ENCODE measurements at regions not wholly inside any gene's neighbourhood (a gene's known extent, or its start where the extent isn't known, plus 50 kb on each side); places are given as distances from the start of the nearest gene placed in this dataset.

DNA sequence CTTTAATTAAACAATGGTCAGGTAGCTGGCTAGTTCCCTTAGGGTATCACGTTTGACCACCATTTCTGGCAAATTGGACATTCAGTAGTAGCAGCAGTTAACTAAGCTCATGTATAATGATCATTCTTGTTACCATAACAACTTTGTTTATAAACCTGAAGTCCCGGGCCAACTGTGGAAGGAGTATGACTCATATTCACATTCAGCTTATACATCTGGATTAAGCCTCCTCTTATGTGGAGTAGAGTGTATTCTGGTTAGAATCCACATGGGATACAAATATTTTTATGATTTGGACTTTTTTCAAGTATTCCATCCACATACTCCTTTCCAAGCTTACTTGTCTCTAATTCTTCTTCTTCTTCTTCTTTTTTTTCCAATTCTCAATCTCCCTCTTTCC lies 70.3 kb upstream of the ZSWIM2 start:
- no peak overlapping the region for H3K27ac ChIP-seq
- 22 to 34% methylated on average over 2 of the region's 2 CpGs for WGBS, 2 donors
- no peaks in the 10 kb centered on the region for H3K4me1 ChIP-seq
- no peaks in the 10 kb centered on the region for H3K9me3 ChIP-seq
- no peaks in the 10 kb centered on the region for H3K27me3 ChIP-seq
- H3K36me3 ChIP-seq, result no peaks in the 10 kb centered on the region
- TF ChIP-seq POLR2A (IDR thresholded peaks at IDR 0.05) (no peak), EP300 (IDR thresholded peaks at IDR 0.05) (no peak), POLR2AphosphoS5 (IDR thresholded peaks at IDR 0.05) (no peak)
- TF ChIP-seq, protein P1, sequence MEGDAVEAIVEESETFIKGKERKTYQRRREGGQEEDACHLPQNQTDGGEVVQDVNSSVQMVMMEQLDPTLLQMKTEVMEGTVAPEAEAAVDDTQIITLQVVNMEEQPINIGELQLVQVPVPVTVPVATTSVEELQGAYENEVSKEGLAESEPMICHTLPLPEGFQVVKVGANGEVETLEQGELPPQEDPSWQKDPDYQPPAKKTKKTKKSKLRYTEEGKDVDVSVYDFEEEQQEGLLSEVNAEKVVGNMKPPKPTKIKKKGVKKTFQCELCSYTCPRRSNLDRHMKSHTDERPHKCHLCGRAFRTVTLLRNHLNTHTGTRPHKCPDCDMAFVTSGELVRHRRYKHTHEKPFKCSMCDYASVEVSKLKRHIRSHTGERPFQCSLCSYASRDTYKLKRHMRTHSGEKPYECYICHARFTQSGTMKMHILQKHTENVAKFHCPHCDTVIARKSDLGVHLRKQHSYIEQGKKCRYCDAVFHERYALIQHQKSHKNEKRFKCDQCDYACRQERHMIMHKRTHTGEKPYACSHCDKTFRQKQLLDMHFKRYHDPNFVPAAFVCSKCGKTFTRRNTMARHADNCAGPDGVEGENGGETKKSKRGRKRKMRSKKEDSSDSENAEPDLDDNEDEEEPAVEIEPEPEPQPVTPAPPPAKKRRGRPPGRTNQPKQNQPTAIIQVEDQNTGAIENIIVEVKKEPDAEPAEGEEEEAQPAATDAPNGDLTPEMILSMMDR (IDR thresholded peaks at IDR 0.05), result no peak
- no peak overlapping the region for H3K4me3 ChIP-seq
- no peak for DNase-seq
- peak in 1 of 2 donors; percentile 67 for ATAC-seq (ENCODE audit: low FRiP score in 2 of 2)

DNA sequence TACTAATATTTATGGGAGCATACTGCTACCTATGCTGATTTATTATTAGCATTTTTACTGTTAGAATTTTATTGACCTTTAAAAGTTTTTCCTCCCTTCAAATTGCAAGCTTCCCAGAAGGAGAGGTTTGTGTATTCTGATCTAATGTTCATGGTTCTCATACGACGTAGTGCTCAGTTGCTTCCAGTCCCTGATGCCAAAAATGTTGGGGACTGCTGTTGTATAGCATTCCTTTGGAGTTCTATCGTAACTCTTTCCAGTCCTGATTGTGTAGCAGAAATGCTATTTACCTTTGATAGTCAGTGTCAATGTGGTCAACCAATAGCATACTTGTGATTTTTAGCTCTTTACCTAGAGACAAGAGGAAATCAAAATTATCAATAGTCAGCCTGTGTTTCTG lies 69.5 kb upstream of the ZSWIM2 start:
- Histone ChIP-seq H3K27ac (no peak overlapping the region), H3K4me3 (no peak overlapping the region), H3K36me3 (no peaks in the 10 kb centered on the region), H3K9me3 (no peaks in the 10 kb centered on the region), H3K27me3 (no peaks in the 10 kb centered on the region), H3K4me1 (no peaks in the 10 kb centered on the region)
- DNase-seq (no peak), ATAC-seq (ENCODE audit: low FRiP score in 2 of 2) (no peak)
- WGBS, 2 donors, result 56 to 67% methylated on average over 3 of the region's 3 CpGs
- TF ChIP-seq POLR2A (IDR thresholded peaks at IDR 0.05) (no peak), EP300 (IDR thresholded peaks at IDR 0.05) (no peak)

DNA sequence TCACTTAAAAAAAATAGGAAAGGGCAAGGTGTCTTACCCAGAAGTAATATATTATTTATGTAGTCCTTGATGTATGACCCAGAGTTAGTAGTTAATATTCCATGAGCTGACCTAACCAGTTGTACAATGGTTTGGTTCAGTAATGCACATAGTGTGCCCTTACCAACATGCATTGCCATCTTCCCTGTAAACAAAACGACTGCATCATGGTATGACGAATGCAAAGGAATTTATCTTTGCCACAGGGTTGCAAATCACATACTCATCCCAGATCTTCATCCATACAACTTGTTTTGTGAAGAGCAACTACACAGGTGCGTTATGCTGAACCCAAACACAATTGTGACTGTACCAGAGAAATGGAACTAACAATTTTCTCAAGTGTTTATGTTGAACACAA lies 68.9 kb upstream of the ZSWIM2 start:
- TF ChIP-seq, protein P1 (IDR thresholded peaks at IDR 0.05), result no peak
- TF ChIP-seq EP300 (IDR thresholded peaks at IDR 0.05), result no peak
- TF ChIP-seq POLR2AphosphoS5 (IDR thresholded peaks at IDR 0.05), result no peak
- TF ChIP-seq POLR2A (IDR thresholded peaks at IDR 0.05), result no peak
- Histone ChIP-seq H3K9me3 (no peaks in the 10 kb centered on the region), H3K4me3 (no peak overlapping the region), H3K4me1 (no peaks in the 10 kb centered on the region), H3K36me3 (no peaks in the 10 kb centered on the region), H3K27me3 (no peaks in the 10 kb centered on the region), H3K27ac (no peak overlapping the region)
- ATAC-seq (ENCODE audit: low FRiP score in 2 of 2) (no peak), DNase-seq (no peak)
- WGBS, 2 donors, result 82 to 84% methylated on average over 3 of the region's 3 CpGs

DNA sequence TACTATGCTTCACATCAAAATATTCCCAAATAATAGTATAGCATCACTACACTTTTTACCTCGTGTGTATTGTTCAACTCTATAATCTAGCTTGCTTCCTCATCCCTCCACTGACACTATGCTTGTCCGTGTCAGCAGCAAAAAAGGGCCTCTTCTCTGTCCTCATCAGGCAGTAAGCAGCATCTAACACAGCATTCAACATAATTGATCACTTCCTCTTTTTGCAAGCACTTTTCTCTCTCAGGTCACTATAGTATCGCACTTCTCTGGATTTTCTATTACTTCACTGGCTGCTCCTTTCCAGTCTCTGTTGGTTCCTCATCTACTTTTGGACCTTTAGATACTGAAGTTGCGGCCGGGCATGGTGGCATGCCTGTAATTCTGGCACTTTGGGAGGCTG lies 64.9 kb upstream of the ZSWIM2 start:
- no peak for ATAC-seq (ENCODE audit: low FRiP score in 2 of 2)
- no peaks in the 10 kb centered on the region for H3K27me3 ChIP-seq
- TF ChIP-seq POLR2AphosphoS5 (IDR thresholded peaks at IDR 0.05) (no peak), EP300 (IDR thresholded peaks at IDR 0.05) (no peak), POLR2A (IDR thresholded peaks at IDR 0.05) (no peak)
- TF ChIP-seq, protein P1 (IDR thresholded peaks at IDR 0.05), result no peak
- H3K9me3 ChIP-seq, result no peaks in the 10 kb centered on the region
- H3K36me3 ChIP-seq, result no peaks in the 10 kb centered on the region
- no peak overlapping the region for H3K27ac ChIP-seq
- DNase-seq, result no peak
- WGBS, 2 donors, result 44 to 67% methylated on average over 5 of the region's 5 CpGs
- no peaks in the 10 kb centered on the region for H3K4me1 ChIP-seq
- H3K4me3 ChIP-seq, result no peak overlapping the region

DNA sequence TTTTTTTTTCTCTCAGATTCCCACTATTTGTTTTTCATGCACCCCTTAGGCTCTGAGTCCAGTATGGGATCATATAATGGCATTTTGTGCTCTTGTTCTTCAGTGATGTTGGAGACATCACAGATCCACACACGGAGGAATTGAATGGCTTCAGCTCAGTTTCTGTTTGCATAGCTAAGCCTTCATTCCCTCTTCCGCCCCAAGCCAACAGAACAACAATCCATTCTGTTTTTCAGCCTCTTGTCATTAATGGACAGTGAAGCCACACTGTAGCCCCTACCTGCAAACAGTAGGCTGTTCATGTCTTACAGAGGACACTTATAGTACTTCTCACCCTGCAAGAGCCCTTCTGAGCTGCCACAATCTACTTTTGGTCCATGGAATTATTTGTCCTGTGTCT lies 64.0 kb upstream of the ZSWIM2 start:
- H3K4me1 ChIP-seq, result no peaks in the 10 kb centered on the region
- no peaks in the 10 kb centered on the region for H3K27me3 ChIP-seq
- H3K9me3 ChIP-seq, result no peaks in the 10 kb centered on the region
- no peak overlapping the region for H3K27ac ChIP-seq
- no peak for DNase-seq
- H3K4me3 ChIP-seq, result no peak overlapping the region
- H3K36me3 ChIP-seq, result no peaks in the 10 kb centered on the region
- TF ChIP-seq POLR2AphosphoS5 (IDR thresholded peaks at IDR 0.05) (no peak), POLR2A (IDR thresholded peaks at IDR 0.05) (no peak), EP300 (IDR thresholded peaks at IDR 0.05) (no peak)
- TF ChIP-seq, protein P1 (IDR thresholded peaks at IDR 0.05), result no peak
- WGBS, 2 donors, result 70 to 74% methylated on average over 2 of the region's 2 CpGs
- ATAC-seq (ENCODE audit: low FRiP score in 2 of 2), result no peak

All from upper lobe of left lung (tissue), 6 donors.